Esophagus mucosa (tissue), 1 donor: ENCODE measurements at regions not wholly inside any gene's neighbourhood (a gene's known extent, or its start where the extent isn't known, plus 50 kb on each side); places are given as distances from the start of the nearest gene placed in this dataset.

Experiments used
- ATAC-seq: fragments of 200-7000 bp; cut with Tn5 transposase; one replicate; pipeline ENCODE4 v1.9.1; 2020
- donor health status: DM: yes; HTN: yes; CAD: no.

DNA sequence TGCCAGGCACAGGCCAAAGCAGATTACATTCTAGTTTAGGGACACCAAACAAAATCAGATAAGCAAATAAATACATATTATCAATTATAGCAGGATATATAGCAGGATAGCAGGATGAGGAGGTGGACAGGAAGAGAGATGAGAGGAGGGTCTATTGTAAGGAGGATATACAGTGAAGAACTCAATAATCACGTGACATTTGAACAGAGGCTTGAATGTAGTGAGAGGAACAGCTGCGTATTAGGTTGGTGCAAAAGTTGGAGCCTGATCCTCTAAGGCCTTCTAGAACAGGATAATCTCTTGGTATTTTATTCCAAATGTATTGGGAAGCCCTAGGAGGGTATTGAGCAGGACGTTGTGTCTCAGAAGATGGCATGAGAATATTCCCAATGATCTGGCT lies 136.7 kb downstream of the CYLD start:
- ATAC-seq, result no peak

DNA sequence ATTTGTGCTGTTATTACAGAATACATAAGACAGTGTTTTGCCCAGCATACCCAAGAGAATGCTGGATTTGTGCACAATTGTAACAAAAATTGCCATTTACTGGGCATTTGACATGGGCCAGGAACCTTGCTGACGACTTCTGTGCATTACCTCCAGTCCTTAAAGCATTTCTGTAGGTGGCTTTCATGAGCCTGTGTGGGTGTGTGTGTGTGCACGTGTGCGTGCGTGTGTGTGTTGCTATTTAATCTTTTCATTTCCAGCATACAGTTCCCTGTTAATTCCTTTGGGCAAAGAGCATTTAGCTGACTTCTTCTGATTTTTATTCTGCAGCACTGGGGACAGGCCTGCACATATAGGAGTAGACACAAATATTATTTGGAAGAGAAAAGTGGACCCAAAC lies 134.4 kb downstream of the CYLD start:
- no peak for ATAC-seq

GRCh38 chr16:50868577-50868976 lies 126.7 kb downstream of the CYLD start:
- ATAC-seq, result no peak

DNA sequence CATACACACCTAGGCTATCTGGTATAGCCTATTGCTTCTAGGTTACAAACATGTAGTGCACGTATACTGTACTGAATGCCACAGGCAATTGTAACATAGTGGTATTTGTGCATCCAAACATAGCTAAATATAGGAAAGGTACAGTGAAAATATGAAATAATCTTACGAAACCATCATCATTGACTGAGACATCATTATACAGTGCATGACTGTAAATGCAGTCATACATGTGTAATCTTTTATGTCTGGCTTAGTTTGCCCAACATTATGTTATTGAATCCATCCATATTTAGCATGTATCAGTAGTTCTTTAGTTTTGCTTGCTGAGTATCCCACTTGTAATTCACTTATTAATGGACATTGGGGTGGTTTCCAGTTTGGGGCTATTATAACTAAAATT lies 124.9 kb downstream of the CYLD start:
- ATAC-seq, result no peak

DNA sequence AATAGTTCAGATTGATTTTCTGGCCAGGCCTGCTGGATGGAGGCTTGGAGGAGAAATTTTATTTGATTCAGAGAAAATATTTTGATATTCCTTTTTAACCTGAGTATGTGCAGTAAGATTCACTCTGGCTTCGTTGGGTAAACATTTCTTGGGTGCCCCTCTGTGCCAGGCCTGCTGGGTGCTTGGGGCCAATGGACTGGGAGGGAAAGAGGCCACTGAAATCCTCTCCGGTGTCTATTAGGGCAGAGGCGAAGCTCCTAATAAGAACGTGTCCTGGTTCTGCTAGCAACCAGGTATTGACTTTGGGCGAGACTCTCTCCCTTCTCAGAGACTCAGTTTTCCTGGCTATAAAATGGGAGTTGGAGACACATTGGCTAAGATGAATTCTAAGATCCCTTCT lies 122.5 kb downstream of the CYLD start:
- ATAC-seq, result no peak

DNA sequence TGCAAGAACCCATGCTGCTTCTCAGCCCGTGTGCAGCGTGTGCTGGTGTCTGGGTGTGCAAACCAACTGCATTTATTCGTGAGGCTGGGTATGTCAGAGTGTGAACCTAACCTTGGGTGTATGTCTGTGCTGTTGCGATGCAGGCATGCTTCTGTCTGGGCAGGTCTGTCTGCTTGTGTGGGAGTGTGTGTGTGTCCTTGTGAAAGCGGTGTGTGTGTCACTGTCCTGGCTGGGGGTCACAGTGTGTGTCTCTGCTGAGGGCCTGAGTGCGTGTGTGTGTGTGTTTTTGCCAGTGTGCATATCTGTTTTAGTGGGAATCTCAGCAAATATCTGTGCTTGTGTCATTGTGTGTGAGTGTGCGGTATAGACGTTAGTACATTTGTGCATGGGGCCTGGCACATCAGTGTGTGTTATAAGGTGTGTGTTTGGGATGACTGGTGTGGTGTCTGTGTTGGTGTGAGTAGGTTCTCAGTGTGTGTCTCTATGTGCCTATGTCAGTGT lies 121.8 kb downstream of the CYLD start:
- ATAC-seq, result no peak

GRCh38 chr16:50862818-50863643 lies 121.1 kb downstream of the CYLD start:
- ATAC-seq, result no peak

DNA sequence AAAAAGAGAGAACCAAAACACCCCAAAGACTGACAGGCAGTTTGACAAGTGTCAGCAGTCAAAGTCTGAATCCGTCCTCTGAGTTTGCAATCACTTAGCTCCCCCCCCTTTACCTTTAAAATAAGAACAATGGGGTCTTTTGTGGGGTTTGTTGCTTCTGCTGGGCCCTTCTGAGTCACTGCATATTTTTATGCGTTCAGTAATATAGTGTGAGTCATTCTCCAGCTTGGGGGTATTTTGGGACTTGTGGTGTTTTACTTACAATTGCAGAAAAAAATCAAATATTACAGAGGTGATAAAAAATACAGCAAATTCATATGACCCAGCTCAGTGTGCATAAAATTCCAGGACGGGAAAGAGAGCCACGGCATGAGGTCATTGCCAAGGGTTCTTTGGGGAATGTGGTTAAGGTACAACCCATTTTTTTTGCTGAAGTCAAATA lies 120.1 kb downstream of the CYLD start:
- no peak for ATAC-seq

DNA sequence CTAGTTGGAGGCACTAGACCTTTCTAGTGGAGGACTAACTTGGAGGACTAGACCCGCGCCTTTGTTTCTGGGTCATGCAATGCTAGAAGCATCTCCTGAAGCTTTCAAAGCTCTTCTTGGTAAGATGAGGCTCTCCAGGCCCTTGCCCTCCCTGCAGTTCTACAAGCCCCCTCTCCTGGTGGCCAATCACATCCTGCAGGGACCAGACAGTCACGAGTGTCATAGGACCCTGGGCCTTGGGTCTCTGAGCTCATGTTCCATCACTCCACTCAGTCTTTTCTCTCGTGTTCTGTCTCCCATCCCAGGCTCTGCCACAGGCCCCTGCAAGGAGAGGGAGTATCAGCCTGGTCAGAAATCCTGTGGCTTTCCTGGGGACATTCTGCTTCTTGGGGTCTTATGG lies 119.6 kb downstream of the CYLD start:
- no peak for ATAC-seq

DNA sequence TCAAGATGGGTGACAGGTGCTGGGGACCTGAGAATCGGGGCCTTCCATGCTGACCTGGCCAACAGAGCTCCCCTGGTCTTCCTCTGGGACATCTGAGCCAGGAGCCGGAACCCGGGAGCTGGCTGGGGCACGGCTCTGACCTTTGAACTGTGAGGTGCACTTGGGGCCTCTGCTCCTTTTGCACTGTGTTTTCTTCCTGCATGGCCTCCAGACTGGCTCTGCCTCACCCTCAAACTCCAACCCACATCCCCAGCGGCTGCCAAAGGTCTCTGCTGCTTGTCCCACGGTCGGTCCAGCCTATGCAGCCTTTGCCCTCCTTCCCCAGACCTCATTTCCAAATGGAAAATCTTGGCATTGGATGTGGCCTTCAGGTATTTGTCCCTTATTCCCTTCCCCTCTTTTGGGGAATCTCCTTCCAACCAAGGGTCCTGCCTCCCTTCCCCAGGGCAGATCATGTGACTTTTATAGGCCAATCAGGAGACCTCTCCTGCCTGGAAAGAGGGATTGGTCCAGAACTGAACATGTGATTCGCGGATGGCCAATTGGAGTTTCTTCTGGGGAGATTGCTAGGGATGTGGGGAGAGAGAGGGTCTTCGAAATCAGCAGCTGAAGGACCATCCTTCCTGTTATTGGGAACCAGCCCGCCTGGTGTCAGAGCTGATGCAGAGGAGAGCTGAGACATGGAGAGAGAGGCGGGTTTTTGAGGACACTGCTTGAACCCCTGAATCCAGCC lies 117.9 kb downstream of the CYLD start:
- ATAC-seq, result no peak

GRCh38 chr16:50858877-50859627 lies 117.2 kb downstream of the CYLD start:
- ATAC-seq, result no peak

GRCh38 chr16:50858376-50858775 lies 116.5 kb downstream of the CYLD start:
- ATAC-seq, result no peak

DNA sequence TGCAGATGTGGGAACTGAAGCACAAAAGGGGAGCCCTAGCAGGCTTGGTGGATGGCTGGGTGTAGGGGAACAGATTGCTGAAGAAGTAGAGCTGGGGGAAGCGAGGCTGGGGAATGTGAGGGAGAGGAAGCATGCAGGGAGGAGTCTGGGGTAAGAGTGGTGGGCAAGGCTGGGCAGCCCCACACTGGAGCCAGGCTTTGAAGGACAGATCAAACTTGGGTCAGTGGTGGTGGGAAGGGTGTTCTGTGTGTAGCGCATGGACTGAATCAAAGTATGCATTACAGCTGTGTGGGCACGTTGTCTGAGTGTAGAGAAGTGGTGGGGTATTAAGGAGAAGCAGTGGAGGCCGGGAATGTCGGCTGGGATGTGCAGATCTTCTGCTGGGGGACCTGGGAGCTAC lies 116.0 kb downstream of the CYLD start:
- ATAC-seq, result no peak

GRCh38 chr16:50856991-50857390 lies 115.1 kb downstream of the CYLD start:
- ATAC-seq, result no peak

- ATAC-seq, result no peak
These were observed 111.4 kb downstream of the CYLD start for GRCh38 chr16:50853329-50853728.
